ENCODE measurements at regions not wholly inside any gene's neighbourhood (a gene's known extent, or its start where the extent isn't known, plus 50 kb on each side); places are given as distances from the start of the nearest gene placed in this dataset.

GRCh38 chr11:82007521-82007920 lies 726.1 kb downstream of the FAM181B start:
- CTCF ChIA-PET (ENCODE audit: low intra/inter-chr PET ratio, low total read pairs): no interaction called here
- no peak for ATAC-seq
- Histone ChIP-seq H3K4me3 (replicated peaks in 1 of 3; ENCODE audit: insufficient read depth in 1 of 3, low read depth in 2 of 3, low read length in 3 of 3) (no peak overlapping the region), H3K79me2 (ENCODE audit: insufficient read depth, low read length) (no peaks in the 10 kb centered on the region), H3K9ac (ENCODE audit: insufficient read depth, low read depth, low read length) (no peak overlapping the region), H4K20me1 (ENCODE audit: insufficient read depth, low read length) (no peaks in the 10 kb centered on the region), H3K36me3 (replicated peaks in 1 of 2; ENCODE audit: control insufficient read depth in 1 of 2, insufficient read depth in 2 of 2, low read length in 2 of 2) (no peaks in the 10 kb centered on the region), H3K27me3 (ENCODE audit: control insufficient read depth in 1 of 2, insufficient read depth in 2 of 2, low read length in 2 of 2) (no peaks in the 10 kb centered on the region), H2AFZ (ENCODE audit: low read length) (no peak overlapping the region), H3K27ac (ENCODE audit: extremely low read length, insufficient read depth, low read length) (no peak overlapping the region), H3K9me3 (ENCODE audit: low read length) (no peaks in the 10 kb centered on the region), H3K4me2 (ENCODE audit: low read depth, low read length) (no peak overlapping the region), H3K4me1 (ENCODE audit: insufficient read depth, low read length) (no peaks in the 10 kb centered on the region)
- WGBS (ENCODE audit: low lambda C conversion rate): 9% methylated on average over 6 of the region's 6 CpGs
- POLR2A ChIA-PET: no interaction called here
- BruUV-seq (replicated peaks): no TSS peak
- DNase-seq (ENCODE audit: low spot score): no peak
- intact Hi-C loops (cut with micrococcal nuclease; ENCODE audit: unreplicated experiment): no loop called here
- in situ Hi-C loops (cut with HindIII; ENCODE audit: extremely low pct_ligation_motif_present, low pct_unique_long_range_greater_than_20kb): no loop called here
- FAIRE-seq: no peak
- no peak for TF ChIP-seq NONO (IDR thresholded peaks at IDR 0.05)
- no peak for TF ChIP-seq NONO (CRISPR knock-in tag; conservative IDR thresholded peaks at IDR 0.05)
- no peak for TF ChIP-seq KDM3A (CRISPR knock-in tag; IDR thresholded peaks at IDR 0.05; ENCODE audit: low read depth)
- no peak for TF ChIP-seq LRRFIP1 (CRISPR knock-in tag; conservative IDR thresholded peaks at IDR 0.05)
- TF ChIP-seq ATF4 (CRISPR knock-in tag; IDR thresholded peaks at IDR 0.05): no peak
- no peak for TF ChIP-seq HNF4G (IDR thresholded peaks at IDR 0.05; ENCODE audit: borderline replicate concordance, low read depth, low read length)
- TF ChIP-seq HNF4G (CRISPR knock-in tag; IDR thresholded peaks at IDR 0.05; ENCODE audit: borderline replicate concordance, low read depth): no peak
- no peak for TF ChIP-seq AFF4 (CRISPR knock-in tag; IDR thresholded peaks at IDR 0.05)
- no peak for TF ChIP-seq FOXP1 (IDR thresholded peaks at IDR 0.05)
- TF ChIP-seq FOXP1 (CRISPR knock-in tag; IDR thresholded peaks at IDR 0.05): no peak
- no peak for TF ChIP-seq TRIM22 (IDR thresholded peaks at IDR 0.05)
- no peak for TF ChIP-seq DMTF1 (CRISPR knock-in tag; IDR thresholded peaks at IDR 0.05)
- no peak for TF ChIP-seq TFDP1 (CRISPR knock-in tag; IDR thresholded peaks at IDR 0.05; ENCODE audit: borderline replicate concordance)
